ENCODE measurements at regions not wholly inside any gene's neighbourhood (a gene's known extent, or its start where the extent isn't known, plus 50 kb on each side); places are given as distances from the start of the nearest gene placed in this dataset.
A peak's percentile ranks its signal among the peaks of the same experiment; 100 is the strongest.

GRCh38 chr12:107458990-107459389 is 226.6 kb upstream of the PWP1 start:
- no peaks in the 10 kb centered on the region for H3K4me1 ChIP-seq (ENCODE audit: control insufficient read depth in 5 of 5, insufficient read depth in 5 of 5, low read length in 5 of 5)
- no peak for ATAC-seq (ENCODE audit: insufficient read depth, low FRiP score)
- WGBS, 2 donors = 92 to 95% methylated on average over 2 of the region's 2 CpGs
- no peak overlapping the region for H3K27ac ChIP-seq (ENCODE audit: low read depth in 1 of 2, low read length in 1 of 2)
- no peak overlapping the region for H3K9ac ChIP-seq (ENCODE audit: insufficient read depth in 1 of 2, low read length in 2 of 2)
- no peak for DNase-seq
- no peak overlapping the region for H3K4me3 ChIP-seq
- H3K36me3 ChIP-seq (ENCODE audit: control insufficient read depth in 4 of 4, insufficient read depth in 4 of 4, low read length in 4 of 4) = no peaks in the 10 kb centered on the region
- TF ChIP-seq, protein P1, sequence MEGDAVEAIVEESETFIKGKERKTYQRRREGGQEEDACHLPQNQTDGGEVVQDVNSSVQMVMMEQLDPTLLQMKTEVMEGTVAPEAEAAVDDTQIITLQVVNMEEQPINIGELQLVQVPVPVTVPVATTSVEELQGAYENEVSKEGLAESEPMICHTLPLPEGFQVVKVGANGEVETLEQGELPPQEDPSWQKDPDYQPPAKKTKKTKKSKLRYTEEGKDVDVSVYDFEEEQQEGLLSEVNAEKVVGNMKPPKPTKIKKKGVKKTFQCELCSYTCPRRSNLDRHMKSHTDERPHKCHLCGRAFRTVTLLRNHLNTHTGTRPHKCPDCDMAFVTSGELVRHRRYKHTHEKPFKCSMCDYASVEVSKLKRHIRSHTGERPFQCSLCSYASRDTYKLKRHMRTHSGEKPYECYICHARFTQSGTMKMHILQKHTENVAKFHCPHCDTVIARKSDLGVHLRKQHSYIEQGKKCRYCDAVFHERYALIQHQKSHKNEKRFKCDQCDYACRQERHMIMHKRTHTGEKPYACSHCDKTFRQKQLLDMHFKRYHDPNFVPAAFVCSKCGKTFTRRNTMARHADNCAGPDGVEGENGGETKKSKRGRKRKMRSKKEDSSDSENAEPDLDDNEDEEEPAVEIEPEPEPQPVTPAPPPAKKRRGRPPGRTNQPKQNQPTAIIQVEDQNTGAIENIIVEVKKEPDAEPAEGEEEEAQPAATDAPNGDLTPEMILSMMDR (IDR thresholded peaks at IDR 0.05; ENCODE audit: control extremely low read depth, extremely low read depth) = no peak
- H3K27me3 ChIP-seq (ENCODE audit: control insufficient read depth in 3 of 3, insufficient read depth in 3 of 3, low read length in 2 of 3) = no peaks in the 10 kb centered on the region
- peaks cover 0 to 2% (median 0%) of the 10 kb centered on the region in 4 donors for H3K9me3 ChIP-seq (ENCODE audit: control insufficient read depth in 4 of 4, insufficient read depth in 3 of 4, low read length in 3 of 4)

DNA sequence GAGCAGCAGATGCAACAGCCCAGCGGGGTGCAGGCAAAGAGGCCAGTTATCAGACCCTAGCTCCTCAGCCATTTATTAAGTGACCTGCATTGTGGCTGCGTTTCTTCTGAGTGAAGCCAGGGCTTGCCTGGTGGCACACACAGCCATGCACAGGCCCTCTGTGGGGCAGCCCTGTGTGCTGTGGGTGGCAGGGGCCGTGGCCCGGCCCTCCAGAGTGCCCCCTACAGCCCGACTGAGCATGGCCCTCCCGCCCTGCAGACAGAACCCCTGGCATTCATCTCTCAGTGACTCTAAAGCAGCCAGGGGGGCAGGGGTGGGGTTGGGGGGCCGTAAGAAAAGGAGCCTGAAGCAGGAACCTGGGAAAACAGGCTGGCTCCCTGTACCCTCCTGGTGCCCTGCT is 226.0 kb upstream of the PWP1 start:
- no peaks in the 10 kb centered on the region for H3K27me3 ChIP-seq (ENCODE audit: control insufficient read depth in 3 of 3, insufficient read depth in 3 of 3, low read length in 2 of 3)
- no peaks in the 10 kb centered on the region for H3K4me1 ChIP-seq (ENCODE audit: control insufficient read depth in 5 of 5, insufficient read depth in 5 of 5, low read length in 5 of 5)
- H3K9me3 ChIP-seq (ENCODE audit: control insufficient read depth in 4 of 4, insufficient read depth in 3 of 4, low read length in 3 of 4) = peaks cover 0 to 2% (median 0%) of the 10 kb centered on the region in 4 donors
- H3K9ac ChIP-seq (ENCODE audit: insufficient read depth in 1 of 2, low read length in 2 of 2) = no peak overlapping the region
- no peak for DNase-seq
- H3K36me3 ChIP-seq (ENCODE audit: control insufficient read depth in 4 of 4, insufficient read depth in 4 of 4, low read length in 4 of 4) = no peaks in the 10 kb centered on the region
- H3K27ac ChIP-seq (ENCODE audit: low read depth in 1 of 2, low read length in 1 of 2) = no peak overlapping the region
- no peak for ATAC-seq (ENCODE audit: insufficient read depth, low FRiP score)
- no peak overlapping the region for H3K4me3 ChIP-seq
- TF ChIP-seq, protein P1 (IDR thresholded peaks at IDR 0.05; ENCODE audit: control extremely low read depth, extremely low read depth) = no peak
- 78 to 80% methylated on average over 7 of the region's 7 CpGs for WGBS, 2 donors

GRCh38 chr12:107461222-107461975 is 224.2 kb upstream of the PWP1 start:
- H3K9ac ChIP-seq (ENCODE audit: insufficient read depth in 1 of 2, low read length in 2 of 2) = no peak overlapping the region
- no peaks in the 10 kb centered on the region for H3K27me3 ChIP-seq (ENCODE audit: control insufficient read depth in 3 of 3, insufficient read depth in 3 of 3, low read length in 2 of 3)
- no peaks in the 10 kb centered on the region for H3K36me3 ChIP-seq (ENCODE audit: control insufficient read depth in 4 of 4, insufficient read depth in 4 of 4, low read length in 4 of 4)
- no peak overlapping the region for H3K4me3 ChIP-seq
- WGBS, 2 donors = 50 to 55% methylated on average over 6 of the region's 6 CpGs
- DNase-seq = peak; percentile 31 to 62 (median 57)
- H3K9me3 ChIP-seq (ENCODE audit: control insufficient read depth in 4 of 4, insufficient read depth in 3 of 4, low read length in 3 of 4) = peaks cover 0 to 2% (median 0%) of the 10 kb centered on the region in 4 donors
- TF ChIP-seq, protein P1 (IDR thresholded peaks at IDR 0.05; ENCODE audit: control extremely low read depth, extremely low read depth) = no peak
- H3K4me1 ChIP-seq (ENCODE audit: control insufficient read depth in 5 of 5, insufficient read depth in 5 of 5, low read length in 5 of 5) = no peaks in the 10 kb centered on the region
- no peak for ATAC-seq (ENCODE audit: insufficient read depth, low FRiP score)
- no peak overlapping the region for H3K27ac ChIP-seq (ENCODE audit: low read depth in 1 of 2, low read length in 1 of 2)

Measured in lung (tissue), 11 donors.